Activated naive CD8-positive, alpha-beta T cell (primary cell): ENCODE measurements at regions not wholly inside any gene's neighbourhood (a gene's known extent, or its start where the extent isn't known, plus 50 kb on each side); places are given as distances from the start of the nearest gene placed in this dataset.
"Not testable (repeated sequence)": the region's sequence is repeated elsewhere in the genome, so short reads cannot be mapped to it uniquely, and the experiment has no call there.

Experiments
- H3K27ac Mint-ChIP-seq: one replicate; pipeline ENCODE4 v1.8.0; 2021; ENCODE audit warnings: mixed read lengths
- H3K27me3 Mint-ChIP-seq: one replicate; pipeline ENCODE4 v1.8.0; 2021; ENCODE audit warnings: mixed read lengths
- H3K36me3 Mint-ChIP-seq: one replicate; pipeline ENCODE4 v1.8.0; 2021; ENCODE audit warnings: mixed read lengths
- H3K4me1 Mint-ChIP-seq: one replicate; pipeline ENCODE4 v1.8.0; 2021; ENCODE audit warnings: low read depth, mixed read lengths
- H3K4me3 Mint-ChIP-seq: one replicate; pipeline ENCODE4 v1.8.0; 2021; ENCODE audit warnings: mild to moderate bottlenecking, mixed read lengths
- H3K9me3 Mint-ChIP-seq: one replicate; pipeline ENCODE4 v1.8.0; 2021; ENCODE audit warnings: low read depth, mixed read lengths

- not testable (repeated sequence) for H3K27me3 Mint-ChIP-seq, H3K4me3 Mint-ChIP-seq, H3K9me3 Mint-ChIP-seq, H3K36me3 Mint-ChIP-seq, H3K4me1 Mint-ChIP-seq, H3K27ac Mint-ChIP-seq
Observed at GRCh38 chr6:91052473-91053450, 465.9 kb upstream of the MAP3K7 start.

- H3K4me3 Mint-ChIP-seq, result no peak overlapping the region
- H3K36me3 Mint-ChIP-seq, result no peaks in the 10 kb centered on the region
- H3K27ac Mint-ChIP-seq, result no peak overlapping the region
- H3K27me3 Mint-ChIP-seq, result peaks cover 2% of the 10 kb centered on the region
- no peaks in the 10 kb centered on the region for H3K4me1 Mint-ChIP-seq
- H3K9me3 Mint-ChIP-seq, result no peaks in the 10 kb centered on the region
Observed at GRCh38 chr6:91045161-91045560, 458.3 kb upstream of the MAP3K7 start.

GRCh38 chr6:91043751-91044150, 456.9 kb upstream of the MAP3K7 start:
- Mint-ChIP-seq H3K36me3 (no peaks in the 10 kb centered on the region), H3K4me3 (no peak overlapping the region), H3K27me3 (peaks cover 2% of the 10 kb centered on the region), H3K4me1 (no peaks in the 10 kb centered on the region), H3K9me3 (no peaks in the 10 kb centered on the region), H3K27ac (no peak overlapping the region)

GRCh38 chr6:91042656-91043055, 455.8 kb upstream of the MAP3K7 start:
- H3K27me3 Mint-ChIP-seq, result peaks cover 2% of the 10 kb centered on the region
- no peaks in the 10 kb centered on the region for H3K36me3 Mint-ChIP-seq
- no peaks in the 10 kb centered on the region for H3K9me3 Mint-ChIP-seq
- no peak overlapping the region for H3K27ac Mint-ChIP-seq
- H3K4me3 Mint-ChIP-seq, result no peak overlapping the region
- no peaks in the 10 kb centered on the region for H3K4me1 Mint-ChIP-seq

GRCh38 chr6:91033964-91034363, 447.1 kb upstream of the MAP3K7 start:
- no peak overlapping the region for H3K4me3 Mint-ChIP-seq
- no peaks in the 10 kb centered on the region for H3K4me1 Mint-ChIP-seq
- H3K27ac Mint-ChIP-seq, result no peak overlapping the region
- H3K36me3 Mint-ChIP-seq, result no peaks in the 10 kb centered on the region
- H3K27me3 Mint-ChIP-seq, result peaks cover 1% of the 10 kb centered on the region
- H3K9me3 Mint-ChIP-seq, result no peaks in the 10 kb centered on the region

- Mint-ChIP-seq H3K27ac (no peak overlapping the region), H3K4me3 (no peak overlapping the region), H3K36me3 (no peaks in the 10 kb centered on the region), H3K9me3 (no peaks in the 10 kb centered on the region), H3K27me3 (peaks cover 1% of the 10 kb centered on the region), H3K4me1 (no peaks in the 10 kb centered on the region)
Observed at GRCh38 chr6:91031581-91031980, 444.7 kb upstream of the MAP3K7 start.

- H3K9me3 Mint-ChIP-seq, result no peaks in the 10 kb centered on the region
- H3K27me3 Mint-ChIP-seq, result peaks cover 1% of the 10 kb centered on the region
- no peak overlapping the region for H3K27ac Mint-ChIP-seq
- no peaks in the 10 kb centered on the region for H3K36me3 Mint-ChIP-seq
- no peak overlapping the region for H3K4me3 Mint-ChIP-seq
- H3K4me1 Mint-ChIP-seq, result no peaks in the 10 kb centered on the region
Observed at GRCh38 chr6:91029211-91029610, 442.3 kb upstream of the MAP3K7 start.

GRCh38 chr6:91023529-91023928, 436.7 kb upstream of the MAP3K7 start:
- H3K4me3 Mint-ChIP-seq, result no peak overlapping the region
- H3K9me3 Mint-ChIP-seq, result no peaks in the 10 kb centered on the region
- no peak overlapping the region for H3K27ac Mint-ChIP-seq
- no peaks in the 10 kb centered on the region for H3K4me1 Mint-ChIP-seq
- no peaks in the 10 kb centered on the region for H3K36me3 Mint-ChIP-seq
- H3K27me3 Mint-ChIP-seq, result peaks cover 4% of the 10 kb centered on the region

- H3K27me3 Mint-ChIP-seq, result peaks cover 4% of the 10 kb centered on the region
- no peaks in the 10 kb centered on the region for H3K4me1 Mint-ChIP-seq
- no peak overlapping the region for H3K27ac Mint-ChIP-seq
- H3K9me3 Mint-ChIP-seq, result no peaks in the 10 kb centered on the region
- no peak overlapping the region for H3K4me3 Mint-ChIP-seq
- H3K36me3 Mint-ChIP-seq, result no peaks in the 10 kb centered on the region
Observed at GRCh38 chr6:91020744-91021143, 433.9 kb upstream of the MAP3K7 start.

GRCh38 chr6:91018586-91018985, 431.7 kb upstream of the MAP3K7 start:
- Mint-ChIP-seq H3K27me3 (peaks cover 5% of the 10 kb centered on the region), H3K27ac (no peak overlapping the region), H3K4me3 (no peak overlapping the region), H3K36me3 (no peaks in the 10 kb centered on the region), H3K4me1 (no peaks in the 10 kb centered on the region), H3K9me3 (no peaks in the 10 kb centered on the region)

GRCh38 chr6:91013511-91013910, 426.6 kb upstream of the MAP3K7 start:
- Mint-ChIP-seq H3K9me3 (no peaks in the 10 kb centered on the region), H3K27me3 (peaks cover 2% of the 10 kb centered on the region), H3K4me3 (no peak overlapping the region), H3K27ac (no peak overlapping the region), H3K4me1 (no peaks in the 10 kb centered on the region), H3K36me3 (no peaks in the 10 kb centered on the region)

- no peak overlapping the region for H3K27ac Mint-ChIP-seq
- peaks cover 2% of the 10 kb centered on the region for H3K27me3 Mint-ChIP-seq
- H3K4me1 Mint-ChIP-seq, result no peaks in the 10 kb centered on the region
- no peaks in the 10 kb centered on the region for H3K36me3 Mint-ChIP-seq
- H3K9me3 Mint-ChIP-seq, result no peaks in the 10 kb centered on the region
- no peak overlapping the region for H3K4me3 Mint-ChIP-seq
Observed at GRCh38 chr6:90997076-90997475, 410.2 kb upstream of the MAP3K7 start.

- no peaks in the 10 kb centered on the region for H3K36me3 Mint-ChIP-seq
- H3K9me3 Mint-ChIP-seq, result no peaks in the 10 kb centered on the region
- no peaks in the 10 kb centered on the region for H3K4me1 Mint-ChIP-seq
- H3K4me3 Mint-ChIP-seq, result no peak overlapping the region
- H3K27ac Mint-ChIP-seq, result no peak overlapping the region
- no peaks in the 10 kb centered on the region for H3K27me3 Mint-ChIP-seq
Observed at GRCh38 chr6:90993770-90994169, 406.9 kb upstream of the MAP3K7 start.

- Mint-ChIP-seq H3K4me3 (no peak overlapping the region), H3K27me3 (no peaks in the 10 kb centered on the region), H3K4me1 (no peaks in the 10 kb centered on the region), H3K27ac (no peak overlapping the region), H3K36me3 (no peaks in the 10 kb centered on the region), H3K9me3 (no peaks in the 10 kb centered on the region)
Observed at GRCh38 chr6:90989763-90990162, 402.9 kb upstream of the MAP3K7 start.

GRCh38 chr6:90984066-90984465, 397.2 kb upstream of the MAP3K7 start:
- Mint-ChIP-seq H3K27me3 (peaks cover 2% of the 10 kb centered on the region), H3K27ac (no peak overlapping the region), H3K4me3 (no peak overlapping the region), H3K36me3 (no peaks in the 10 kb centered on the region), H3K9me3 (no peaks in the 10 kb centered on the region), H3K4me1 (no peaks in the 10 kb centered on the region)

GRCh38 chr6:90983462-90983861, 396.6 kb upstream of the MAP3K7 start:
- Mint-ChIP-seq H3K27me3 (peaks cover 2% of the 10 kb centered on the region), H3K36me3 (no peaks in the 10 kb centered on the region), H3K9me3 (no peaks in the 10 kb centered on the region), H3K4me1 (no peaks in the 10 kb centered on the region), H3K27ac (no peak overlapping the region), H3K4me3 (no peak overlapping the region)
